IMR-90 (cell line): ENCODE measurements at regions not wholly inside any gene's neighbourhood (a gene's known extent, or its start where the extent isn't known, plus 50 kb on each side); places are given as distances from the start of the nearest gene placed in this dataset.

Source experiments
- ATAC-seq: fragments of 200-7000 bp; cut with Tn5 transposase; 2 replicates; pipeline ENCODE4 v1.9.1; 2020; ENCODE audit warnings: low read depth, mild to moderate bottlenecking, moderate library complexity
- BruUV-seq: library from RNA; stranded (reverse); fragments of 400-500 nt; replicated peaks from 2 replicates; lab custom pipeline; 2021; lab: Mats Ljungman, UMichigan
- CTCF ChIA-PET: fragments of 300-600 bp; formaldehyde crosslinking; extraction: SDS; loops from one replicate; lab custom pipeline; 2021; ENCODE audit warnings: antibody characterized with exemption; lab: Yijun Ruan, JAX
- POLR2A ChIA-PET: fragments of 300-600 bp; sonication (Branson Sonifier 250); formaldehyde crosslinking; loops from one replicate; lab custom pipeline; 2022; ENCODE audit warnings: antibody characterized with exemption; ENCODE audit not compliant: unreplicated experiment; lab: Charles Lee
- DNase-seq: peaks from one replicate; pipeline ENCODE4 v3.0.0; 2013
- H2AFZ ChIP-seq: replicated peaks from 2 replicates; pipeline ENCODE3; 2013; ENCODE audit warnings: low read length, mild to moderate bottlenecking; ENCODE audit not compliant: poor library complexity
- H2AK5ac ChIP-seq: 2 replicates; pipeline ENCODE4 v1.6.1; 2013; ENCODE audit warnings: low read depth, low read length, inconsistent platforms
- H2AK9ac ChIP-seq: replicated peaks from 2 replicates; pipeline ENCODE3; 2013; ENCODE audit warnings: mild to moderate bottlenecking, low read depth, low read length, moderate library complexity; ENCODE audit not compliant: poor library complexity
- H2BK120ac ChIP-seq: 2 replicates; pipeline ENCODE4 v1.6.1; 2013; ENCODE audit warnings: low read depth, low read length, inconsistent platforms
- H2BK15ac ChIP-seq: 3 replicates; pipeline ENCODE4 v1.6.1; 2013; ENCODE audit warnings: low read depth, low read length, inconsistent platforms
- H2BK20ac ChIP-seq: 2 replicates; pipeline ENCODE4 v1.6.1; 2013; ENCODE audit warnings: low read depth, mild to moderate bottlenecking, inconsistent platforms, low read length, moderate library complexity
- H2BK5ac ChIP-seq: 2 replicates; pipeline ENCODE4 v1.6.1; 2013; ENCODE audit warnings: mild to moderate bottlenecking, low read depth, low read length, inconsistent platforms; ENCODE audit not compliant: poor library complexity, severe bottlenecking
- H3K14ac ChIP-seq: replicated peaks from 2 replicates; pipeline ENCODE4 v1.6.1; 2013; ENCODE audit warnings: low read depth, low read length, inconsistent platforms
- H3K18ac ChIP-seq: 2 replicates; pipeline ENCODE4 v1.6.1; 2013; ENCODE audit warnings: low read depth, low read length, control low read depth
- H3K23ac ChIP-seq: 2 replicates; pipeline ENCODE4 v1.6.1; 2013; ENCODE audit warnings: low read depth, low read length, inconsistent platforms
- H3K27ac ChIP-seq: 2 replicates; pipeline ENCODE4 v1.5.1; 2013; ENCODE audit warnings: mild to moderate bottlenecking, control low read depth, low read length; ENCODE audit not compliant: insufficient read depth
- H3K27me3 ChIP-seq: 2 replicates; pipeline ENCODE4 v1.6.1; 2013; ENCODE audit warnings: low read length; ENCODE audit not compliant: control insufficient read depth, insufficient read depth
- H3K36me3 ChIP-seq: 2 replicates; pipeline ENCODE4 v1.6.1; 2013; ENCODE audit warnings: low read length, mixed read lengths; ENCODE audit not compliant: control insufficient read depth, insufficient read depth
- H3K4ac ChIP-seq: 2 replicates; pipeline ENCODE4 v1.6.1; 2013; ENCODE audit warnings: low read depth, low read length, inconsistent platforms
- H3K4me1 ChIP-seq: 2 replicates; pipeline ENCODE4 v1.6.1; 2013; ENCODE audit warnings: low read length, mixed read lengths; ENCODE audit not compliant: control insufficient read depth, insufficient read depth
- H3K4me2 ChIP-seq: 2 replicates; pipeline ENCODE4 v1.6.1; 2013; ENCODE audit warnings: low read depth, mild to moderate bottlenecking, control low read depth, low read length, moderate library complexity
- H3K4me3 ChIP-seq: 2 replicates; pipeline ENCODE4 v1.5.1; 2013; ENCODE audit warnings: low read depth, mild to moderate bottlenecking, control low read depth, low read length, moderate library complexity; ENCODE audit not compliant: insufficient read depth
- H3K56ac ChIP-seq: 2 replicates; pipeline ENCODE4 v1.6.1; 2013; ENCODE audit warnings: low read length, inconsistent platforms; ENCODE audit not compliant: insufficient read depth; ENCODE audit errors: extremely low read depth
- H3K79me1 ChIP-seq, 2 experiments: 2 replicates each; pipeline ENCODE4 v1.6.1; 2013; ENCODE audit warnings: low read length in 2 of 2, inconsistent platforms in 1 of 2, low read depth in 1 of 2
- H3K9ac ChIP-seq: 2 replicates; pipeline ENCODE4 v1.6.1; 2013; ENCODE audit warnings: low read depth, low read length, control low read depth
- H3K9me1 ChIP-seq: 2 replicates; pipeline ENCODE4 v1.6.1; 2013; ENCODE audit warnings: low read length, inconsistent platforms; ENCODE audit not compliant: insufficient read depth
- H3K9me3 ChIP-seq: 2 replicates; pipeline ENCODE4 v1.6.1; 2013; ENCODE audit warnings: low read length; ENCODE audit not compliant: control insufficient read depth, insufficient read depth
- H4K20me1 ChIP-seq: 2 replicates; pipeline ENCODE4 v1.6.1; 2013; ENCODE audit warnings: low read length, inconsistent platforms; ENCODE audit not compliant: insufficient read depth
- H4K5ac ChIP-seq: 2 replicates; pipeline ENCODE4 v1.6.1; 2013; ENCODE audit warnings: mild to moderate bottlenecking, low read depth, low read length, control low read depth
- H4K8ac ChIP-seq, 2 experiments: 2 replicates each; pipeline ENCODE4 v1.6.1; 2013; ENCODE audit warnings: low read depth in 2 of 2, low read length in 2 of 2, control low read depth in 1 of 2, inconsistent platforms in 1 of 2
- H4K91ac ChIP-seq: 2 replicates; pipeline ENCODE4 v1.6.1; 2013; ENCODE audit warnings: low read depth, low read length, inconsistent platforms; ENCODE audit not compliant: insufficient read depth
- CEBPB ChIP-seq: IDR thresholded peaks from 2 replicates; pipeline ENCODE4 v1.6.1; 2012; ENCODE audit warnings: low read depth, low read length, improper control_type of control experiment
- CTCF ChIP-seq: conservative IDR thresholded peaks from 2 replicates; pipeline ENCODE4 v1.5.1; 2012; ENCODE audit warnings: mild to moderate bottlenecking, low read depth, low read length, improper control_type of control experiment
- ELK1 ChIP-seq: fragments of 150-350 bp; IDR thresholded peaks from 2 replicates; pipeline ENCODE4 v1.6.1; 2016; ENCODE audit warnings: low read depth, mild to moderate bottlenecking, low read length, moderate library complexity, borderline replicate concordance
- FOS ChIP-seq: fragments of 150-350 bp; IDR thresholded peaks from 2 replicates; pipeline ENCODE4 v1.6.1; 2016; ENCODE audit warnings: low read depth, low read length
- NFE2L2 ChIP-seq: fragments of 150-350 bp; IDR thresholded peaks from 2 replicates; pipeline ENCODE4 v1.6.1; 2016; ENCODE audit warnings: low read depth, mild to moderate bottlenecking, low read length
- POLR2A ChIP-seq: IDR thresholded peaks from 2 replicates; pipeline ENCODE4 v1.6.1; 2012; ENCODE audit warnings: mild to moderate bottlenecking, low read depth, low read length
- RCOR1 ChIP-seq: IDR thresholded peaks from 2 replicates; pipeline ENCODE4 v1.6.1; 2012; ENCODE audit warnings: mild to moderate bottlenecking, low read length, improper control_type of control experiment; ENCODE audit not compliant: insufficient replicate concordance
- RFX5 ChIP-seq: IDR thresholded peaks from 2 replicates; pipeline ENCODE4 v1.8.0; 2012; ENCODE audit warnings: low read depth, mild to moderate bottlenecking, low read length, moderate library complexity
- SMC3 ChIP-seq: fragments of 150-350 bp; IDR thresholded peaks from 2 replicates; pipeline ENCODE4 v1.6.1; 2016; ENCODE audit warnings: low read depth, mild to moderate bottlenecking, antibody characterized with exemption, low read length, moderate library complexity
- WGBS, 2 experiments: methylation state at CpG; one replicate each; pipeline versions ENCODE4 v1.1.5 to v1.1.7; 2013; ENCODE audit warnings: missing lambda C conversion rate in 2 of 2; ENCODE audit not compliant: insufficient read length in 1 of 2; ENCODE audit errors: extremely low coverage in 2 of 2; 5-methylcytosine and 5-hydroxymethylcytosine counted together
- dilution Hi-C: fragments of 300-500 bp; cut with HindIII; formaldehyde crosslinking; loops from one replicate; pipeline ENCODE4 v1.14.3; 2018; ENCODE audit warnings: low sequenced_read_pairs; ENCODE audit not compliant: unreplicated experiment
- in situ Hi-C: fragments of 300-500 bp; cut with MboI; formaldehyde crosslinking; loops from 3 replicates; pipeline ENCODE4 v1.14.3; 2019; ENCODE audit warnings: low sequenced_read_pairs, inconsistent platforms, mixed read lengths
- intact Hi-C: fragments of 100-400 bp; cut with micrococcal nuclease; formaldehyde crosslinking; loops from 2 replicates; pipeline ENCODE4 v1.10.0; 2022

GRCh38 chr4:74628852-74629620 is 165.3 kb downstream of the BTC start:
- Histone ChIP-seq H3K9ac (no peak overlapping the region), H2BK120ac (peak overlapping the region; percentile 29; the same call in 1 of the 2 replicates), H3K4me3 (no peak overlapping the region), H3K27me3 (peaks cover 14% of the 10 kb centered on the region), H3K79me1 (no peaks in the 10 kb centered on the region), H3K56ac (no peak overlapping the region), H2BK20ac (0 out of 2 replicates have a peak overlapping the region, but pooled peaks have one; percentile 54), H4K5ac (no peak overlapping the region), H4K91ac (no peak overlapping the region), H4K20me1 (no peaks in the 10 kb centered on the region), H3K27ac (no peak overlapping the region), H3K36me3 (no peaks in the 10 kb centered on the region), H3K9me1 (no peaks in the 10 kb centered on the region), H2BK15ac (0 out of 3 replicates have a peak overlapping the region, but pooled peaks have one; percentile 37), H3K4me2 (no peak overlapping the region), H3K9me3 (peaks cover 2% of the 10 kb centered on the region; the same call in 1 of the 2 replicates), H4K8ac (no peak overlapping the region), H2AK5ac (no peak overlapping the region), H2AFZ (no peak overlapping the region), H3K23ac (no peak overlapping the region), H2AK9ac (no peak overlapping the region), H3K4ac (no peak overlapping the region), H3K18ac (peak overlapping the region; percentile 76; the same call in 1 of the 2 replicates), H3K4me1 (peaks cover 8% of the 10 kb centered on the region), H2BK5ac (no peak overlapping the region), H3K14ac (no peak overlapping the region)
- TF ChIP-seq FOS (no peak), ELK1 (no peak), RFX5 (no peak), POLR2A (no peak), CTCF (no peak), NFE2L2 (no peak), CEBPB (no peak), RCOR1 (no peak), SMC3 (no peak)
- intact Hi-C loops (no loop called here), in situ Hi-C loops (loop anchor here (25.0 kb wide), 1 partner anchor 917 kb away; no protein-coding TSS in a partner anchor), dilution Hi-C loops (no loop called here)
- BruUV-seq = no TSS peak
- peak; percentile 26 for DNase-seq
- ATAC-seq = no peak
- CTCF ChIA-PET = no interaction called here
- WGBS, 2 experiments = 94 to 100% methylated on average over 2 of the region's 6 CpGs
- POLR2A ChIA-PET = no interaction called here
